Upper lobe of left lung (tissue), 6 donors: ENCODE measurements at regions not wholly inside any gene's neighbourhood (a gene's known extent, or its start where the extent isn't known, plus 50 kb on each side); places are given as distances from the start of the nearest gene placed in this dataset.

ENCODE experiments used
- ATAC-seq, 2 donors: fragments of 200-7000 bp; cut with Tn5 transposase; one replicate each; pipeline ENCODE4 v1.9.1; 2022; ENCODE audit warnings: mild to moderate bottlenecking in 2 of 2, moderate library complexity in 2 of 2; ENCODE audit not compliant: low FRiP score in 2 of 2
- DNase-seq, 2 donors: peaks; one replicate each; pipeline ENCODE4 v3.0.0-alpha.2; 2019 to 2020
- H3K27ac ChIP-seq, 4 donors: fragments of 200-600 bp; sonication (generic); one replicate each; pipeline ENCODE4 v1.5.1; 2016 to 2019
- H3K27me3 ChIP-seq, 4 donors: fragments of 200-600 bp; sonication (generic); one replicate each; pipeline ENCODE4 v1.5.1; 2017 to 2019
- H3K36me3 ChIP-seq, 4 donors: fragments of 200-600 bp; sonication (generic); one replicate each; pipeline ENCODE4 v1.5.1; 2016 to 2019
- H3K4me1 ChIP-seq, 4 donors: fragments of 200-600 bp; sonication (generic); one replicate each; pipeline ENCODE4 v1.5.1; 2018 to 2019
- H3K4me3 ChIP-seq, 4 donors: fragments of 200-600 bp; sonication (generic); one replicate each; pipeline ENCODE4 v1.5.1; 2017 to 2019; ENCODE audit warnings: mild to moderate bottlenecking in 2 of 4, moderate library complexity in 1 of 4
- H3K9me3 ChIP-seq, 4 donors: fragments of 200-600 bp; sonication (generic); one replicate each; pipeline ENCODE4 v1.5.1; 2018 to 2019
- EP300 ChIP-seq, 4 donors: sonication (generic); formaldehyde crosslinking; IDR thresholded peaks; one replicate each; pipeline ENCODE4 v1.5.1; 2017; ENCODE audit warnings: antibody characterized with exemption in 4 of 4, control low read depth in 2 of 4
- POLR2A ChIP-seq, 4 donors: fragments of 450-650 bp; IDR thresholded peaks; one replicate each; pipeline ENCODE4 v1.5.1; 2016 to 2017; ENCODE audit warnings: antibody characterized with exemption in 4 of 4, mild to moderate bottlenecking in 2 of 4
- POLR2AphosphoS5 ChIP-seq, 2 donors: sonication (generic); formaldehyde crosslinking; IDR thresholded peaks; one replicate each; pipeline ENCODE4 v1.5.1; 2017; ENCODE audit warnings: antibody characterized with exemption in 2 of 2
- WGBS, 2 donors: methylation state at CpG; one replicate each; pipeline ENCODE4 v1.1.5; 2017 to 2018; 5-methylcytosine and 5-hydroxymethylcytosine counted together
- TF ChIP-seq, protein P1 (sequence below), 6 experiments: fragments of 450-650 bp in 4 of 6; fragments of 200-600 bp in 2 of 6; sonication (generic) in 2 of 6; IDR thresholded peaks; one replicate each; pipeline ENCODE4 v1.5.1; 2016 to 2019; ENCODE audit warnings: antibody characterized with exemption in 6 of 6
- donor health status: DM: no; HTN: no; CAD: no; lungs with moderate emphysema.
- donor health status: DM: no; HTN: yes; CAD: no; lungs with severe emphysema.

DNA sequence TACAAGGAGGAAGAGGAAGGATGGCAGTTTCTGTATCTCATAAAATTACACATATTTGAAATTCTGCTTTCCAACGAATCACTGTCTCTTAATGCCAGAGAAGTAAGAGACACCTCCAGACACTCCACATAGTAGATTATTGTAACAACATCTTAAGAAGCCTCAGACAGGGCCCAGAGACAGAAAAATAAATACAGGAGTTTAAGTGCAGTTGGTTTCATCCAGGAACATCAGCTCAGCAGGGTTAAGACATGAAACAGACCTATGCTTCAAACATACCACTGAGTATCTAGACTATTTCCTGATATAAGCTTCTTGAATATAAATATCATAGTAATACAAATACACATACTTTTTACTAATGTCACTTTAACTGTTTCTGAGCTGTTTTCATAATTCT lies 290.3 kb downstream of the ADAMTS20 start:
- Histone ChIP-seq H3K4me3 (no peak overlapping the region), H3K27ac (no peak overlapping the region), H3K27me3 (no peaks in the 10 kb centered on the region), H3K36me3 (no peaks in the 10 kb centered on the region), H3K9me3 (no peaks in the 10 kb centered on the region), H3K4me1 (no peaks in the 10 kb centered on the region)
- ATAC-seq = no peak
- no peak for DNase-seq
- WGBS, 2 donors = 50 to 62% methylated on average over 1 of the region's 1 CpG
- TF ChIP-seq POLR2A (IDR thresholded peaks at IDR 0.05) = no peak

GRCh38 chr12:43255522-43256111 lies 296.4 kb downstream of the ADAMTS20 start:
- DNase-seq (no peak), ATAC-seq (no peak)
- Histone ChIP-seq H3K27ac (no peak overlapping the region), H3K27me3 (no peaks in the 10 kb centered on the region), H3K4me3 (no peak overlapping the region), H3K36me3 (no peaks in the 10 kb centered on the region), H3K9me3 (no peaks in the 10 kb centered on the region), H3K4me1 (no peaks in the 10 kb centered on the region)
- TF ChIP-seq, protein P1, sequence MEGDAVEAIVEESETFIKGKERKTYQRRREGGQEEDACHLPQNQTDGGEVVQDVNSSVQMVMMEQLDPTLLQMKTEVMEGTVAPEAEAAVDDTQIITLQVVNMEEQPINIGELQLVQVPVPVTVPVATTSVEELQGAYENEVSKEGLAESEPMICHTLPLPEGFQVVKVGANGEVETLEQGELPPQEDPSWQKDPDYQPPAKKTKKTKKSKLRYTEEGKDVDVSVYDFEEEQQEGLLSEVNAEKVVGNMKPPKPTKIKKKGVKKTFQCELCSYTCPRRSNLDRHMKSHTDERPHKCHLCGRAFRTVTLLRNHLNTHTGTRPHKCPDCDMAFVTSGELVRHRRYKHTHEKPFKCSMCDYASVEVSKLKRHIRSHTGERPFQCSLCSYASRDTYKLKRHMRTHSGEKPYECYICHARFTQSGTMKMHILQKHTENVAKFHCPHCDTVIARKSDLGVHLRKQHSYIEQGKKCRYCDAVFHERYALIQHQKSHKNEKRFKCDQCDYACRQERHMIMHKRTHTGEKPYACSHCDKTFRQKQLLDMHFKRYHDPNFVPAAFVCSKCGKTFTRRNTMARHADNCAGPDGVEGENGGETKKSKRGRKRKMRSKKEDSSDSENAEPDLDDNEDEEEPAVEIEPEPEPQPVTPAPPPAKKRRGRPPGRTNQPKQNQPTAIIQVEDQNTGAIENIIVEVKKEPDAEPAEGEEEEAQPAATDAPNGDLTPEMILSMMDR (IDR thresholded peaks at IDR 0.05) = no peak
- TF ChIP-seq POLR2AphosphoS5 (IDR thresholded peaks at IDR 0.05) (no peak), POLR2A (IDR thresholded peaks at IDR 0.05) (no peak), EP300 (IDR thresholded peaks at IDR 0.05) (no peak)

DNA sequence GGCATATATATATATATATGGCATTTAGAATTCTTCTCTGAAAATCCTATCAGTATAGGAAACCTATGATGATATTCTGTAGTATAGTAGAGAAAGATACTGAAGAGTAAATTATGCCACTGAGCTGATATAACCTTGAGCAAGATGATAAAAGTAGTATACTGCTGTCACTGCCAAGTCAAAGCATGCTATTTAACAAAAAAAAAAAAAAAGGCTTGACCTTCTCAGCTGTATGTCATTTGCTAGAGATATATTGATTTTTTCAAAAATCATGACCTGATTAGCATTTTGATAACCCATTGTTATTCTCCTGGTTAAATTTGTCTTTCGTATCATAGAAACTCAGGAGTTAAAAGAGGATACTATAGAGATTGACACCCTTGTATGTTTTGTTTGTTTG lies 299.4 kb downstream of the ADAMTS20 start:
- DNase-seq (no peak), ATAC-seq (no peak)
- TF ChIP-seq POLR2A (IDR thresholded peaks at IDR 0.05) = no peak
- TF ChIP-seq, protein P1 (IDR thresholded peaks at IDR 0.05) = no peak
- no peak for TF ChIP-seq POLR2AphosphoS5 (IDR thresholded peaks at IDR 0.05)
- TF ChIP-seq EP300 (IDR thresholded peaks at IDR 0.05) = no peak
- Histone ChIP-seq H3K4me1 (peaks cover 0 to 2% (median 0%) of the 10 kb centered on the region in 4 donors), H3K9me3 (no peaks in the 10 kb centered on the region), H3K27me3 (no peaks in the 10 kb centered on the region), H3K27ac (no peak overlapping the region), H3K4me3 (no peak overlapping the region), H3K36me3 (no peaks in the 10 kb centered on the region)
- 92 to 95% methylated on average over 1 of the region's 1 CpG for WGBS, 2 donors

- no peaks in the 10 kb centered on the region for H3K36me3 ChIP-seq
- peaks cover 0 to 3% (median 0%) of the 10 kb centered on the region in 4 donors for H3K4me1 ChIP-seq
- no peaks in the 10 kb centered on the region for H3K9me3 ChIP-seq
- H3K4me3 ChIP-seq = no peak overlapping the region
- DNase-seq = no peak
- ATAC-seq = no peak
- 89 to 93% methylated on average over 3 of the region's 3 CpGs for WGBS, 2 donors
- no peak overlapping the region for H3K27ac ChIP-seq
- TF ChIP-seq POLR2AphosphoS5 (IDR thresholded peaks at IDR 0.05) (no peak), EP300 (IDR thresholded peaks at IDR 0.05) (no peak), POLR2A (IDR thresholded peaks at IDR 0.05) (no peak)
- TF ChIP-seq, protein P1 (IDR thresholded peaks at IDR 0.05) = no peak
- H3K27me3 ChIP-seq = no peaks in the 10 kb centered on the region
Measured at GRCh38 chr12:43245947-43246346, 306.1 kb downstream of the ADAMTS20 start.

DNA sequence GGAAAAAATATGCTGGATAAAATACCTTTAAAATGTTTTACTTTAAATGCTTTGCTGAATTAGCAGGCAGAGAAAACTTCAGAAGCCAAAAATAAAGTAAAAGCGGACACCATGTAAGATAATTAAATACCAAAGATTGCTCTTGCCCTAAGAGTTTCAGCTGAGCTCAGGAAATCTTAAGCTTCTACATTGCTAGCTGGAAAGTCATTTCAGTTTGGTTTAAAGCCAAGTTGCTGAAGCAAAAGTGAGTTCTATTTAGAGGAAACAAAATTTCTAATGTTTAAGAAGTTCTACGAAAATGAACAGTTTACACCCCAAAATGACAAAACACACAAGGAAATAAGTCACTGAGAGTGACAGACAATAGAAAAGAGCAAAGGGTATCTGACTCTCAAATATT lies 310.0 kb downstream of the ADAMTS20 start:
- no peak for DNase-seq
- Histone ChIP-seq H3K36me3 (no peaks in the 10 kb centered on the region), H3K4me1 (no peaks in the 10 kb centered on the region), H3K27ac (no peak overlapping the region), H3K27me3 (no peaks in the 10 kb centered on the region), H3K4me3 (no peak overlapping the region), H3K9me3 (no peaks in the 10 kb centered on the region)
- TF ChIP-seq POLR2AphosphoS5 (IDR thresholded peaks at IDR 0.05) = no peak
- no peak for TF ChIP-seq POLR2A (IDR thresholded peaks at IDR 0.05)
- TF ChIP-seq, protein P1 (IDR thresholded peaks at IDR 0.05) = no peak
- TF ChIP-seq EP300 (IDR thresholded peaks at IDR 0.05) = no peak
- ATAC-seq = no peak
- WGBS, 2 donors = 74 to 91% methylated on average over 2 of the region's 2 CpGs
